ENCODE measurements at regions not wholly inside any gene's neighbourhood (a gene's known extent, or its start where the extent isn't known, plus 50 kb on each side); places are given as distances from the start of the nearest gene placed in this dataset.
"Not testable (repeated sequence)": the region's sequence is repeated elsewhere in the genome, so short reads cannot be mapped to it uniquely, and the experiment has no call there.

GRCh38 chr6:66179361-66179760 lies 472.3 kb upstream of the EYS start:
- no peak for DNase-seq (ENCODE audit: low read depth, low spot score)
- no peak overlapping the region for H3K4me3 ChIP-seq (ENCODE audit: low read depth, low read length)
- TF ChIP-seq, protein P1, sequence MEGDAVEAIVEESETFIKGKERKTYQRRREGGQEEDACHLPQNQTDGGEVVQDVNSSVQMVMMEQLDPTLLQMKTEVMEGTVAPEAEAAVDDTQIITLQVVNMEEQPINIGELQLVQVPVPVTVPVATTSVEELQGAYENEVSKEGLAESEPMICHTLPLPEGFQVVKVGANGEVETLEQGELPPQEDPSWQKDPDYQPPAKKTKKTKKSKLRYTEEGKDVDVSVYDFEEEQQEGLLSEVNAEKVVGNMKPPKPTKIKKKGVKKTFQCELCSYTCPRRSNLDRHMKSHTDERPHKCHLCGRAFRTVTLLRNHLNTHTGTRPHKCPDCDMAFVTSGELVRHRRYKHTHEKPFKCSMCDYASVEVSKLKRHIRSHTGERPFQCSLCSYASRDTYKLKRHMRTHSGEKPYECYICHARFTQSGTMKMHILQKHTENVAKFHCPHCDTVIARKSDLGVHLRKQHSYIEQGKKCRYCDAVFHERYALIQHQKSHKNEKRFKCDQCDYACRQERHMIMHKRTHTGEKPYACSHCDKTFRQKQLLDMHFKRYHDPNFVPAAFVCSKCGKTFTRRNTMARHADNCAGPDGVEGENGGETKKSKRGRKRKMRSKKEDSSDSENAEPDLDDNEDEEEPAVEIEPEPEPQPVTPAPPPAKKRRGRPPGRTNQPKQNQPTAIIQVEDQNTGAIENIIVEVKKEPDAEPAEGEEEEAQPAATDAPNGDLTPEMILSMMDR (IDR thresholded peaks at IDR 0.05; ENCODE audit: insufficient read depth, low read length, missing control alignments), result no peak
- ChIA-PET POLR2A (no interaction called here), CTCF (no interaction called here)

DNA sequence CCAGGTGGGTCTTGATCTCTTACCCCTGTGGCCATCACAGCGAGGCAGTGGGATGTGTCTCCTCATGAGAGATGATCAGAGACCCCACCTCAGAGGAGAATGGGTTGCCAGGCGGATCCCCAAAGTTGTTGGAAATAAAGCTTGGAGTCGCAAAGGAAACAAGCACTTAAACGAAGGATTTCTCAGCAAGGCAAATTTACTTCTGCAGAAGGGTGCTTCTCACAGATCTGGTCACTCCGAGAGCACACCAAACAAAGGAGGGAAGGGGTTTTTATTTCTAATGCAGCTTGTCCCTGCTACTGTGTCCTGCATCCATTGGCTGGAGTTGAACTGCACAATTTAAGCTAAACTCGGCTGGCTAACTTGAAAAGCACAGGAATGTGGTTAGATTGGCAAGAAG lies 466.6 kb upstream of the EYS start:
- TF ChIP-seq, protein P1 (IDR thresholded peaks at IDR 0.05; ENCODE audit: insufficient read depth, low read length, missing control alignments), result no peak
- ChIA-PET CTCF (no interaction called here), POLR2A (no interaction called here)
- H3K4me3 ChIP-seq (ENCODE audit: low read depth, low read length), result no peak overlapping the region
- DNase-seq (ENCODE audit: low read depth, low spot score), result no peak

DNA sequence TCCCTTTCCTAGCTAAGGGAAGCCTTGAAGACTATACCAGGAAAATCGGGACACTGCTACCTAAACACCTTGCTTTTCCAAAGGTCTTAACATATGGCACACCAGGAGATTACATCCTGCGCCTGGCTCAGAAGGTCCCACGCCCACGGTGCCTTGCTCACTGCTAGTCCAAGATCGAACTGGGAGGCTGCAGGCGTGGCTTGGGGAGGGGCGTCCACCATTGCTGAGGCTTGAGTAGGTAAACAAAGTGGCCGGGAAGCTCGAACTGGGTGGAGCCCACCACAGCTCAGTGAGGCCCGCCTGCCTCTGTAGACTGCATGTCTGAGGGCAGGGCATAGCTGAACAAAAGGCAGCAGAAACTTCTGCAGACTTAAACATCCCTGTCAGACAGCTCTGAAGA lies 459.7 kb upstream of the EYS start:
- CTCF ChIA-PET; H3K4me3 ChIP-seq (ENCODE audit: low read depth, low read length); POLR2A ChIA-PET; DNase-seq (ENCODE audit: low read depth, low spot score): not testable (repeated sequence)

DNA sequence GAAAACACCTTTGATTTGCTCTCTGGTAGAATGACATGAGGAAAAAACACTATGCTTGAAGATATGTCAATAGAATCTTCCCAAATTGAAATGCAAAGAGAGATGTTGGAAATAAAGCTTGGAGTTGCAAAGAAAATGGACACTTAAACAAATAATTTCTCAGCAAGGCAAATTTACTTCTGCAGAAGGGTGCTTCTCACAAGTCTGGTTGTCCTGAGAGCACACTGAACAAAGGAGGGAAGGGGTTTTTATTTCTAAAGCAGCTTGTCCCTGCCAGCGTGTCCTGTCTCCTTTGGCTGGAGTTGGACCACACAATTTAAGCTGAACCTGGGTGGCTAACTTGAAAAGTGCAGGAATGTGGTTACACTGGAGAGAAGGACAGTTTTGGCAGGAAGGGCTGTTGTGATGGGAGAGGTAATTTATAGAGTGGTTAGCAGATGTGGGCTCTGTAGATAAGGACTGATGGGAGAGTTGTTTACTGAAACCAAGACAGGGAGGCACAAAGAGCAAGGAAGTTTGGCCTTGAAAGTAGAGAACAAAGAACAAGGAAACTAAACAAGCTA lies 454.6 kb upstream of the EYS start:
- POLR2A ChIA-PET, result no interaction called here
- CTCF ChIA-PET, result no interaction called here
- TF ChIP-seq, protein P1 (IDR thresholded peaks at IDR 0.05; ENCODE audit: insufficient read depth, low read length, missing control alignments), result no peak
- no peak overlapping the region for H3K4me3 ChIP-seq (ENCODE audit: low read depth, low read length)
- DNase-seq (ENCODE audit: low read depth, low spot score), result no peak

DNA sequence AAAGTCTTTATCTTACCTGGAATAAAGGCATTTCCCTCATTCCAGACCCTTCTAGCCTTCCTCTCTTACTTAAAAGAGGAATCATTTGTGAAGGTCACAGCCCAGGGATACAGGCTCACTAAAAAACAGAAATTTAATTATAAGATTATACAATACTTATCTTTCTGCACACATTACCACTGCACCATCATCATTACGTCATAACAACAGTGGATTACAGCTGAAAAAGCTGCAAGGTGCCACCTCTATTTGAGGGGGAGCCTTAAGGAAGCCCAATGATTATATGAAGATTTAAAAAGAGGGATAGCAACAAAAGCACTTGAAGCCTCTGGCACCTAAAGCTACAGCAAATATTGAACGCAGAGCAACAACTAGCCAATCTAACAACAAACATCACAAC lies 452.9 kb upstream of the EYS start:
- TF ChIP-seq, protein P1 (IDR thresholded peaks at IDR 0.05; ENCODE audit: insufficient read depth, low read length, missing control alignments), result no peak
- ChIA-PET POLR2A (no interaction called here), CTCF (no interaction called here)
- H3K4me3 ChIP-seq (ENCODE audit: low read depth, low read length), result no peak overlapping the region
- no peak for DNase-seq (ENCODE audit: low read depth, low spot score)

DNA sequence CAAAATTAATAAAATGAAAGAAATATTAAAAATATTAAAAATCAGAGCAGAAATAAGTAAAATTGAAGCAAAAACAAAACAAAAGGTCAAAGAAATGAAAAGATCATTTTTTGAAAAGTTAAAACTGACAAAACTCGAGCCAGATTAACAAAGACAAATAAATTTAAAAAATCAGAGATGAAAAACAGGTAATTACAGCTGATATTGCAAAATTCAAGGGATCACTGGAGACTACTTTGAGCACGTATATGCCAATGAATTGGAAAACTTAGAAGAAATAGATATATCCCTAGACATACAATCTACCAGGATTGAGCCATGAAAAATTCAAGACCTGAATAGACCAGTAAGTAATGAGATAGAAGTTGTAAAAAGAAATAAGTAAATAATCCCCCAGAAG lies 446.2 kb upstream of the EYS start:
- ChIA-PET POLR2A (no interaction called here), CTCF (no interaction called here)
- DNase-seq (ENCODE audit: low read depth, low spot score), result no peak
- TF ChIP-seq, protein P1 (IDR thresholded peaks at IDR 0.05; ENCODE audit: insufficient read depth, low read length, missing control alignments), result no peak
- H3K4me3 ChIP-seq (ENCODE audit: low read depth, low read length), result no peak overlapping the region

GRCh38 chr6:66149132-66149531 lies 442.1 kb upstream of the EYS start:
- ChIA-PET POLR2A (no interaction called here), CTCF (no interaction called here)
- DNase-seq (ENCODE audit: low read depth, low spot score), result no peak
- H3K4me3 ChIP-seq (ENCODE audit: low read depth, low read length), result no peak overlapping the region
- TF ChIP-seq, protein P1 (IDR thresholded peaks at IDR 0.05; ENCODE audit: insufficient read depth, low read length, missing control alignments), result no peak

All from AG04449 (cell line).